Right lung (tissue), 2 donors: ENCODE measurements at regions not wholly inside any gene's neighbourhood (a gene's known extent, or its start where the extent isn't known, plus 50 kb on each side); places are given as distances from the start of the nearest gene placed in this dataset.
"Not testable (repeated sequence)": the region's sequence is repeated elsewhere in the genome, so short reads cannot be mapped to it uniquely, and the experiment has no call there.

Source experiments
- DNase-seq, 2 donors: peaks; one replicate each; pipeline ENCODE4 v3.0.0-alpha.2; 2013

DNA sequence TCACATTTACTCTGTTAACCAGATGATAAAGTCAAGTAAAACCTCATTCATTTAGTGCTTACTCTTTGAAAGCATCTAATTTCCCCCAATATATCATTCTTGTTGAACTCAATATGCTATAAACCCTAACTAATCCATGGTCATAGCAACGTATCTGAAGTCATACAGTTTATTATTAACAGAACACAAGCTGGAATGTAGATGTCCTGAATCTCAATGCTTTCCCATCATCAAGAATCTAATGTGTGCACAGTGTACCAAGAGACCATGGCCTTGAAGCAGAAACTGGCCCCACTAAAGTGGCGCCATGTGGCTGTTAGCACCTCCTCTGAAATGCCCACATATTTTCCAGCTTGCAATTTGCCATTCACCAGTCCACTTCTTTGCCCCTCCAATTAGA lies 245.8 kb downstream of the SOX9 start:
- DNase-seq: no peak

DNA sequence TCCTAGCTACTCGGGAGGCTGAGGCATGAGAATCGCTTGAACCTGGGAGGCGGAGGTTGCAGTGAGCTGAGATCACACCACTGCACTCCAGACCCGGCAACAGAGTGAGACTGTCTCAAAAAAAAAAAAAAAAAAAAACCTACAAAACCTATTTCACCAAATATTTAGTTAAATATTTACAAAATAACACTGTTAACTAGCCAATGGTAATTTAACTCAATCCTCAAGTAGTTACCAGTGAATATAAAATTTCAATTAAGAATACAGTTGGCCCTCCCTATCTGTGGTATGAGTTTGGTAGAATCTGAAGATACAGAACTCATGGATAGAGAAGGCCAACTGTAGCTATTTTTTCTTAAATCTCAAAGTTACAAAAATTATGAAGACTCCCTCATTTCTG lies 247.4 kb downstream of the SOX9 start:
- no peak for DNase-seq

DNA sequence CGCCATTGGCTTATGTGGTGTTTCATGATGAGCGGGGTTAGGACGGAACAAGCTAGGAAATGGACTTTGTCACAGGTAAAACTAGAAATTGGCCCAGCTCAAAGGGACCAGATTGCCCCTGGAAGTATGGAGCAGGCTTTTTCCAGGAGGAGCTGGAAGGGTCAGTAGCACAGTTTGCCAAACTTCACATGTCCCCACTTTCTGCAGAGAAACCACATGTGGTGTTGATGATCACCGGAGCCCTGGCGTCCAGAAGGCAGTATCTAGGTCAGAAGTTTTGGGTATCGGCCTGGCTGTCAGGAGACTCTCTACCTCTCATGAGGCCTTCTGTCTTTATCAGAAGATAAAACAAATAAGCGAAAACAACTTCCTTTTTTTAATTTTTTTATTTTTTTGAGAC lies 248.5 kb downstream of the SOX9 start:
- DNase-seq: no peak

DNA sequence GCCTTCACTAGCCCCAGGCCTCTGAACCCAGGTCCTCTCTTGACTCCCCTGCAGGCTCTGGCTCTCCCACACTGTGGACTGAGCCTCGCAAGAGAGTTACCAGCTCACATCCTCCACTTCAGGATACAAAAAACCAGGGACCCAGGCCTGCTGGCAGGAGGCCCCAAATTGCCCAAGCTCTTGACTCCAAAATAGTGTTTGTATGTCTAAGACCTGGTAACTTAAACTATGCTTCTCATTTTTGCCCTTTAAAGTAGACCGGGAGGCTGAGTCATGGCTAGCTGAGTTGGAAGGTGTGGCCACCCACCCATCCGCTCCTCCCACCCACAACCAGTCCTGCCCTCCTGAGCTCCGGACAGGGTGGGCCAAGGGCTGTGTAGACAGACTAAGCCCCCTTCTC lies 250.0 kb downstream of the SOX9 start:
- DNase-seq: no peak

- no peak for DNase-seq
Measured at GRCh38 chr17:72372185-72372584, 251.4 kb downstream of the SOX9 start.

DNA sequence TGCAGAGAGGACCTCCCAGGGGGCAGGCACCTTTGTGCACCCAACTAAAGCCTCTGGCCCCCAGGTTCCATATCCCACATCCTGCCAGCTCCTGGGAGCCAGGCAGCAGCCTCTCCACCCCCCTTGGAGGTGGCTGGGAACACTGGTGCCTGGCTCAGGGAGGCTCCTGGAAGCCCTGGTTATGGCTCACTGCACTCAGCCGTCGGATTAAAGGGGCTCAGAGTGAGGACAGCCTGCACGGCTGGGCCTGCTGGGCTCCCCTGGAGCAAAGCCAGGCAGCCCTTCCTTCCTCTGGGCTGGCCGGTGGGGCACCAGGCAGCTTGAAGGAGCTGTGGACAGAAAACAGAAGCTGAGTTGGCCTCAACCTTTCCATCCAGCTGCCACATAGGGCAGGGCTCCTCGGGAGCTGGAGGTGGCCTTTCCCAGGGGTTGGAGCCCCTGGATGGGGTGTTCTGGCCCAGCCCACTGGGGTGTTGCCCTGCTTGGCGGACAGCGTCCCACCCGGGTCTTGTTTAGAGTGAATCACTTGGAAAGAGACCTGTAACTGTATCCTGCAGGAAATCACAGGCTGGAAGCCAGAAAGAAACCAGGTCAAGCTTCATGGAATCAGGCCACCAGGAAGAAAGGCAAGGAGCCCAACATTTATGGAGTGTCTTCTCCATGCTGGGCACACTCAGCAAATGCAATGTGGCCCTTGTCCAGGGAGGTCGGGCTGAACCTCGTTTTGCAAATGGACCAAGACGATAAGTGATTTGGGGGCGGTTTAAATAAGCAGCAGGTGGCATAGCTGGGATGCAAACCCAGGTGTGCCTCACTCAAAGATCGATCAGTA lies 253.3 kb downstream of the SOX9 start:
- DNase-seq: no peak

DNA sequence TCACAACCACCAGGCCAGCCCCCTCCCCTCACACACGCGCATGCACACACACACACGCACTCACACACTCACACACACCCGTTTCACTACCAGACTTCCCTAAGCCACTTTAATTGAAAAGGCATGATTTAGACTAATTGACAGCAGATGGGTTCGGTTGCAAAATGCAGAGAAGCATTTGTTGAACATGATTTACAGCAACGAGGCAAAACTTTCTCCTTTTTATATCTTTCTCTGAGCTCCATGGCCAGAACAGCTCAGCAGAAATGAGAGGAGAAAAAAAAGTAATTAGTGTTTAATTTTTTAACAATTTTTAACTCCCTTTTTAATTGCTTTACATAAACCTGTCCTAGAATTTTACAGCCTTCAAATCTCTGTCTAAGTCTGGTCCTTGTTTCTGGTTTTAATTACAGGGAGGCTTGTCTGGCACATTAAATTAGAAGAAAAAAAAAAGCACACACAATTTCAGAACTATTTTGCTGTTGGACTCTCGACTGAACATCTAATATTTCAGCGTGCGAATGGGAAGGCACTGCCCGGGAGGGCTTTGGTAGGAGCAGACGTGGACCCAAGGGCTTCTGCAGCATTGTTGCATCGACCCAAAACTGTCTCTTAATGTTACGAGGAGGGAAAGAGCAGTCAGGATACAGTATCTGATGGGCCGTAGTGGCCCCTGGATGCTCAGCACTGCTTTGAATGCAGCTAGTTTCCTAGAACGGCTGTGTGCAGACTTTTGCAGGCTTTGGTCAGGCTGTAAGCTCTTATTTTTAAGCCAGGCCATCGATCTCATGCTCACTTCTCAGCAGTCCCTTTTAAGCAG lies 255.9 kb downstream of the SOX9 start:
- no peak for DNase-seq

DNA sequence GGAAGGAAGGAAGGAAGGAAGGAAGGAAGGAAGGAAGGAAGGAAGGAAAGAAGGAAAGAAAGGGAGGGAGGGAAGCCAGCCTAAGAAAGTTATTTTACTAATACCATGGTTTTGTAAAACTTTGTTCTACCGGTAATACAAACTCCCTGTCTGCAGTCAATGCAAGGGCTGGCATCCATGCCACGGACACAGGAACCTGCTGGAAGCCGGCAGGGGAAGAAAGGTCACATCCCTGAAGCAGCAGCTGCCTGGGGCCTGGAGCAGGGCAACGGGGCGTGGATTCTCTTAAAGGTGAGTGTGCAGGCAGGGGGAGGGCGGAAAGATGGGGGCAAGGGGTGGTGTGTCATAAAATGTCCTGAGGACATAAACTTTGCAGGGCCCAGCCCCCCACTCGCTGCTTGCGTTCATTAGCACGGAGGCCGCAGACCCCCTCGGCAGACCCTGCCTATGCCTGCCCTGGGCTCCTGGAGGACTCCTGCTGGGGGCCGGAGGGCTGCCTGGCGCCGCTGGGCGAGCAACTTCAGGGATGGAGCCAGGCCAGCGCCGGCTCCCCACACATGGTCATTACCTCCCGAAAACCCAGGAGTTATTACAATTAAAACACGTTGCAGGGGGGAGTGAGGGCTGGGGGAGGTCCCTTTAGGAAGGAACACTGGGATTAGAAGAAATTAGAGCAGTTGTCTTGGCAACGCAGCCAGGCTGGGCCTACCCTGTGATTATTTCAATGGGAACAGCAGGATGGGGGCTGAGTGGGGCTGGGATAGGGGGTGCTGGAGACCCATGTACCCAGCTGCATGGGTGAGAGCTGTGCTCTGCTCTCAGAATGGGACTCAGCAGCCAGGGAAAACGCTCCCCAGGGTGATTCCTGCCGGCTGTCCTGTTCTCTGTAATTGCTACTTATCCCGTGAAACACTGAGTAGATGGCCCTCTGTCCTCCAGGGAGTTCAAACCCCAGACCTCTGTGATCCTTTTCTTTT lies 257.9 kb downstream of the SOX9 start:
- DNase-seq: no peak

GRCh38 chr17:72379516-72379915 lies 258.7 kb downstream of the SOX9 start:
- DNase-seq: no peak

DNA sequence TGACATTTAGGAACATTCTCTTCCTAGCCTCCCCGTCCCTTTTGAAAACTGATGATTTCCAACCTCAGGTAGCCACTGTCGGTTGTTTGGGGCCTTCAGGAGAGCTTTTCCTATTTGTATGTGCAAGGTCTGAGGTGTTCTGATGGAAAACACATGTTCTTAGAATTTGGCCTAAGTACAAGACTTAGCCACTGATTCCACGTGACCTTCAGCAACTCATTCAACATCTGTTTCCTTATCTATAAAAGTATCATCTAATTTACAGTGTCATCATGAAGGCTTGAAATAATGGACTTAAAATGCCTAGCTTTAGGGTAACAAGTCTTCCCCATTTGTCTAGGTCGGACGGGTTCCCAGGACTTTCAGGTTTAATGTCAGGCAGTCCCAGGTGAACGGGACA lies 259.3 kb downstream of the SOX9 start:
- no peak for DNase-seq

DNA sequence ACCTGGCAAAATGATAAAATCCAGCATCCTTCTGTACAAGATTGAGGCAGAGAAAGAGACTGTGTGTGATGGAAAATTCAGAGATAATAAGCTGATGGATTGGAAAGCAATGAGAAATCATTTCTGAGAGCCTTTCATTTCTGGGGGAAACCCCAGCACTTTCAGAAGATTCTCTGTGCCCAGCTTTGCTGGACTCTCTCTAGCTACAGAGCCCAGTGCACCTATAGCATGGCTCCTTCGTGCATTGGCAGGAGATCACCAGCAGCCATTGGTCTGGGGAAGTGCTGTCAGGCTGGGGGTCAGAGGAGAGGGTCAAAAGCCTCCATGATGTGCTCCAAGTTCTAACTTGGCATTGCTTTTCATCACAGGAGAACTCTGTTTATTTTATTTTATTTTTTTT lies 259.9 kb downstream of the SOX9 start:
- DNase-seq: no peak

- DNase-seq: no peak
Measured at GRCh38 chr17:72381597-72382397, 261.0 kb downstream of the SOX9 start.

- DNase-seq: peak; percentile 32 to 49
Measured at GRCh38 chr17:72382971-72383722, 262.3 kb downstream of the SOX9 start.

DNA sequence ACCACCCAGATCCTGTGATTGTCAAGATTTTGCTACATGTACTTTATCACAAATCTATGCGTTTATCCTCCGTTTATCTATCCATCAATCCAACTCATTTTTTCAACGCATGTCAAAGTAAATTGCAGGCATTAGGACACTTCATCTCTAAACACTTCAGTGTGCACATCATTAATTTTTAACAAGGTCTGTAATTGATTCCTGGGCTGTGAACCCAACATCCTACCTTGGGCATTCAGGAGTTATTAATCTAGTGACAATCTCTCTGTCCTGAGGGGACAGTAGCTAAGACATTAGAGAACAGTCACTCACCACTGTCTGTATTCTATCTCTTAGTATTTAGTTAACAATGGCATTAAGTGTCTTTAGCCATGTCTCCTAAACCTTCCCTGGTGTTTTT lies 264.7 kb downstream of the SOX9 start:
- no peak for DNase-seq

GRCh38 chr17:72386173-72386572 lies 265.4 kb downstream of the SOX9 start:
- DNase-seq: not testable (repeated sequence)

DNA sequence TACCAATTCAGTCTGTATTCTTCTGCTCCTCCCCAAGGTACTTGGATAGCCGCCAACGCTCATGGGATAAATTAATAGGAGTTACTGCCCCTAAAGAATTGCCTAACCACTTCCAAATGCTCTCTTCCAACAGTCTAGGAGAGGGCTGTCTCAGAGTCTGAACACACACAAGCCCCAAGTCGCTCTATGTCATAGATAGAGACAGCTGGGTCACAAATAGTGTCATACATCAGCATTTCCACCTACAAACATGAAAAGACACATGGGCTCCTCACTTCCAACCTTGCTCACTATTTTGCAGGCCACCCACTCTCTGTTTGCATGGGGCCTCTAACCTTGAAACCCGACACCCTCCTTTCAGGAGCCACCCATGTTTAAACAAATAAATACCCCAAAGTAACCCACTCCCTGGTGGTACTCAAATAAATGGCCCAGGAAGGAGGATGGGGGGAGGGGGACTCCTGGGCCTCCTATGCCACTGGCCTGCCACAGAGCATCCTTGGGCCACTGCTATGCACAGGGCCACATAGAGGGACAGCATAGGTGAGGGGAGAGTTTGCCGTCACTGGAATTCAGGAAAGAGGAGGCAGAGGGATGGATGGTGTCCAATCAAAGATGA lies 265.9 kb downstream of the SOX9 start:
- DNase-seq: no peak

GRCh38 chr17:72387487-72387886 lies 266.7 kb downstream of the SOX9 start:
- no peak for DNase-seq

DNA sequence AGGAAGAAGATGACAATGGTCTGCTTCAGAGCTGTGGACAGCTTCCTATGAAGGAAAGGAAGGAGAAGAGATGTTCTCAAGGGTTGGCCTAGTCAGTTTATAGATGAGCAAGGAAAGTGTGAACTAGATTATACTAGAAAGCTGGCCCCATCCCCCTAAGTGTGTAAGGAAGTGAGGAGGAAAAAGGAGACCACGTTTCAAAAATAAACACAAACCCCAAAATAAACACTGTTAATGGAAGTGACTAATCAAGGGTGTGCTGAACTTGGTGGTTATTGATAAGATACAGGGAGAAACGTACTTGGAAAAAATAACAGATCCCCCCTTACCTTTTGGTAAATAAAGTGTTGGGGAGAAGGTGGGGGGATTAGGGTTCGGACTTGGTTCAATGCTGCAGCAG lies 267.1 kb downstream of the SOX9 start:
- DNase-seq: no peak

GRCh38 chr17:72388765-72389473 lies 268.1 kb downstream of the SOX9 start:
- no peak for DNase-seq
